ENCODE measurements at regions not wholly inside any gene's neighbourhood (a gene's known extent, or its start where the extent isn't known, plus 50 kb on each side); places are given as distances from the start of the nearest gene placed in this dataset.
"Not testable (repeated sequence)": the region's sequence is repeated elsewhere in the genome, so short reads cannot be mapped to it uniquely, and the experiment has no call there.

- no peak for DNase-seq (ENCODE audit: low read depth in 2 of 3, low spot score in 1 of 3)
Measured at GRCh38 chr21:22138297-22139016, 1140.2 kb downstream of the NCAM2 start.

- DNase-seq (ENCODE audit: low read depth in 2 of 3, low spot score in 1 of 3): no peak
Measured at GRCh38 chr21:22145545-22145944, 1147.3 kb downstream of the NCAM2 start.

GRCh38 chr21:22154579-22155274, 1156.5 kb downstream of the NCAM2 start:
- DNase-seq (ENCODE audit: low read depth in 2 of 3, low spot score in 1 of 3): no peak

GRCh38 chr21:22164912-22165311, 1166.7 kb downstream of the NCAM2 start:
- no peak for DNase-seq (ENCODE audit: low read depth in 2 of 3, low spot score in 1 of 3)

- DNase-seq (ENCODE audit: low read depth in 2 of 3, low spot score in 1 of 3): no peak
Measured at GRCh38 chr21:22174746-22175145, 1176.5 kb downstream of the NCAM2 start.

GRCh38 chr21:22189278-22189677, 1191.1 kb downstream of the NCAM2 start:
- no peak for DNase-seq (ENCODE audit: low read depth in 2 of 3, low spot score in 1 of 3)

- no peak for DNase-seq (ENCODE audit: low read depth in 2 of 3, low spot score in 1 of 3)
Measured at GRCh38 chr21:22191581-22191980, 1193.4 kb downstream of the NCAM2 start.

- DNase-seq (ENCODE audit: low read depth in 2 of 3, low spot score in 1 of 3): no peak
Measured at GRCh38 chr21:22192766-22193165, 1194.6 kb downstream of the NCAM2 start.

- not testable (repeated sequence) for DNase-seq (ENCODE audit: low read depth in 2 of 3, low spot score in 1 of 3)
Measured at GRCh38 chr21:22194986-22195385, 1196.8 kb downstream of the NCAM2 start.

GRCh38 chr21:22200378-22201092, 1202.3 kb downstream of the NCAM2 start:
- no peak for DNase-seq (ENCODE audit: low read depth in 2 of 3, low spot score in 1 of 3)

GRCh38 chr21:22201126-22201525, 1202.9 kb downstream of the NCAM2 start:
- no peak for DNase-seq (ENCODE audit: low read depth in 2 of 3, low spot score in 1 of 3)

GRCh38 chr21:22201669-22202068, 1203.5 kb downstream of the NCAM2 start:
- DNase-seq (ENCODE audit: low read depth in 2 of 3, low spot score in 1 of 3): no peak

GRCh38 chr21:22209304-22209700, 1211.1 kb downstream of the NCAM2 start:
- no peak for DNase-seq (ENCODE audit: low read depth in 2 of 3, low spot score in 1 of 3)

- no peak for DNase-seq (ENCODE audit: low read depth in 2 of 3, low spot score in 1 of 3)
Measured at GRCh38 chr21:22211943-22212342, 1213.7 kb downstream of the NCAM2 start.

- DNase-seq (ENCODE audit: low read depth in 2 of 3, low spot score in 1 of 3): no peak
Measured at GRCh38 chr21:22223385-22223784, 1225.2 kb downstream of the NCAM2 start.

GRCh38 chr21:22224261-22224660, 1226.1 kb downstream of the NCAM2 start:
- no peak for DNase-seq (ENCODE audit: low read depth in 2 of 3, low spot score in 1 of 3)

- DNase-seq (ENCODE audit: low read depth in 2 of 3, low spot score in 1 of 3): no peak
Measured at GRCh38 chr21:22225299-22225698, 1227.1 kb downstream of the NCAM2 start.

- DNase-seq (ENCODE audit: low read depth in 2 of 3, low spot score in 1 of 3): no peak
Measured at GRCh38 chr21:22231013-22231412, 1232.8 kb downstream of the NCAM2 start.

GRCh38 chr21:22235866-22236590, 1237.8 kb downstream of the NCAM2 start:
- no peak for DNase-seq (ENCODE audit: low read depth in 2 of 3, low spot score in 1 of 3)

GRCh38 chr21:22244516-22244915, 1246.3 kb downstream of the NCAM2 start:
- DNase-seq (ENCODE audit: low read depth in 2 of 3, low spot score in 1 of 3): no peak

- no peak for DNase-seq (ENCODE audit: low read depth in 2 of 3, low spot score in 1 of 3)
Measured at GRCh38 chr21:22250355-22250754, 1252.1 kb downstream of the NCAM2 start.
